K562 (cell line): ENCODE measurements at regions not wholly inside any gene's neighbourhood (a gene's known extent, or its start where the extent isn't known, plus 50 kb on each side); places are given as distances from the start of the nearest gene placed in this dataset.

ENCODE experiments used
- ATAC-seq: fragments of 200-7000 bp; cut with Tn5 transposase; 3 replicates; pipeline ENCODE4 v1.9.1; 2020; ENCODE audit warnings: moderate library complexity
- BruUV-seq: library from RNA; stranded (reverse); fragments of 400-500 nt; replicated peaks from 2 replicates; lab custom pipeline; 2021; lab: Mats Ljungman, UMichigan
- CTCF ChIA-PET: fragments of 300-600 bp; formaldehyde crosslinking; extraction: SDS; loops from one replicate; lab custom pipeline; 2021; ENCODE audit warnings: low intra/inter-chr PET ratio; lab: Yijun Ruan, JAX
- POLR2A ChIA-PET: fragments of 300-600, 350-650 bp; sonication (Branson Sonifier 250); formaldehyde crosslinking; extraction: SDS; loops from one replicate; lab custom pipeline; 2021; ENCODE audit warnings: antibody characterized with exemption, inconsistent platforms; lab: Yijun Ruan, JAX
- DNase-seq, 4 experiments: peaks; one replicate each; pipeline versions ENCODE4 v3.0.0 to v3.0.0-alpha.2; 2011 to 2018; ENCODE audit warnings: low spot score in 3 of 4, mixed read lengths in 3 of 4; ENCODE audit errors: extremely low read depth in 1 of 4
- FAIRE-seq: peaks from 2 replicates; lab custom pipeline; 2011; peaks lifted over from hg19 to GRCh38; lab: Jason Lieb, UNC
- H2AFZ ChIP-seq: 2 replicates; pipeline ENCODE4 v1.6.0; 2011; ENCODE audit warnings: low read depth, low read length, control low read depth, inconsistent platforms
- H3K27ac ChIP-seq: fragments of 200-600 bp; 3 replicates; pipeline ENCODE4 v1.8.0; 2011; ENCODE audit warnings: low read depth, mild to moderate bottlenecking, control low read depth, inconsistent platforms, low read length, moderate library complexity, mixed read lengths; ENCODE audit errors: extremely low read depth
- H3K27me3 ChIP-seq, 2 experiments: fragments of 300-600 bp in 1 of 2; 2 replicates in 1 of 2; 3 replicates in 1 of 2; pipeline versions ENCODE4 v1.6.0 to v1.8.0; 2011; ENCODE audit warnings: inconsistent platforms in 2 of 2, low read length in 2 of 2, mild to moderate bottlenecking in 1 of 2, mixed read lengths in 1 of 2, moderate library complexity in 1 of 2; ENCODE audit not compliant: control insufficient read depth in 2 of 2, insufficient read depth in 2 of 2
- H3K36me3 ChIP-seq: fragments of 300-600 bp; 3 replicates; pipeline ENCODE4 v1.8.0; 2011; ENCODE audit warnings: mild to moderate bottlenecking, low read length, inconsistent platforms; ENCODE audit not compliant: control insufficient read depth, insufficient read depth
- H3K4me1 ChIP-seq, 2 experiments: fragments of 200-600 bp in 1 of 2; replicated peaks in 1 of 2; 2 replicates in 1 of 2; 3 replicates in 1 of 2; pipeline versions ENCODE4 v1.5.1 to v1.8.0; 2011; ENCODE audit warnings: inconsistent platforms in 2 of 2, low read length in 2 of 2, mild to moderate bottlenecking in 1 of 2, mixed read lengths in 1 of 2, moderate library complexity in 1 of 2; ENCODE audit not compliant: control insufficient read depth in 2 of 2, insufficient read depth in 2 of 2
- H3K4me2 ChIP-seq: 2 replicates; pipeline ENCODE4 v1.6.1; 2011; ENCODE audit warnings: low read length, control low read depth, inconsistent platforms, mixed read lengths; ENCODE audit not compliant: insufficient read depth
- H3K4me3 ChIP-seq: fragments of 200-600 bp; sonication (generic), shearing (Covaris generic); 2 replicates; pipeline ENCODE4 v1.5.1; 2016; ENCODE audit warnings: control low read depth, inconsistent platforms
- H3K79me2 ChIP-seq: fragments of 200-600 bp; 3 replicates; pipeline ENCODE4 v1.8.0; 2011; ENCODE audit warnings: low read length, inconsistent platforms; ENCODE audit not compliant: control insufficient read depth, insufficient read depth
- H3K9ac ChIP-seq, 2 experiments: 2 replicates each; pipeline versions ENCODE4 v1.6.0 to v1.6.1; 2011; ENCODE audit warnings: low read depth in 2 of 2, low read length in 2 of 2, control low read depth in 1 of 2, inconsistent platforms in 1 of 2, mild to moderate bottlenecking in 1 of 2, mixed read lengths in 1 of 2; ENCODE audit not compliant: insufficient read depth in 1 of 2
- H3K9me1 ChIP-seq: one replicate; pipeline ENCODE4 v1.6.0; 2011; ENCODE audit warnings: inconsistent platforms, mild to moderate bottlenecking, low read length, moderate library complexity; ENCODE audit not compliant: control insufficient read depth, insufficient read depth
- H3K9me3 ChIP-seq: replicated peaks from 2 replicates; pipeline ENCODE4 v1.5.1; 2011; ENCODE audit warnings: low read depth, low read length, inconsistent platforms; ENCODE audit not compliant: control insufficient read depth, insufficient read depth
- H4K20me1 ChIP-seq: replicated peaks from 2 replicates; pipeline ENCODE4 v1.6.1; 2011; ENCODE audit warnings: low read length, inconsistent platforms, mixed read lengths; ENCODE audit not compliant: control insufficient read depth, insufficient read depth
- BCL6 ChIP-seq: fragments of 250-450 bp; sonication (Bioruptor Pico); IDR thresholded peaks from 2 replicates; pipeline ENCODE4 v1.4.0; 2020
- CTCFL ChIP-seq: IDR thresholded peaks from 2 replicates; pipeline ENCODE4 v1.6.1; 2011; ENCODE audit warnings: borderline replicate concordance, low read depth, mild to moderate bottlenecking, moderate library complexity, low read length; ENCODE audit not compliant: insufficient read depth, poor library complexity, severe bottlenecking
- FOXP4 ChIP-seq: sonication (generic); formaldehyde crosslinking; IDR thresholded peaks from 2 replicates; pipeline ENCODE4 v1.8.0; 2022; ENCODE audit warnings: mild to moderate bottlenecking, missing genetic modification reagents, borderline replicate concordance
- GTF3C2 ChIP-seq: IDR thresholded peaks from 3 replicates; pipeline ENCODE4 v1.6.1; 2011; ENCODE audit warnings: borderline replicate concordance, mild to moderate bottlenecking, moderate library complexity; ENCODE audit not compliant: insufficient read length; ENCODE audit errors: extremely low read depth
- KHSRP ChIP-seq: fragments of 450-650 bp; IDR thresholded peaks from 2 replicates; pipeline ENCODE4 v1.6.1; 2017
- KLF1 ChIP-seq: fragments of 450-650 bp; IDR thresholded peaks from 2 replicates; pipeline ENCODE4 v1.6.1; 2016; ENCODE audit warnings: missing genetic modification characterization, missing compliant biosample characterization
- KLF10 ChIP-seq: fragments of 250-450 bp; sonication (Bioruptor Pico); IDR thresholded peaks from 2 replicates; pipeline ENCODE4 v1.6.1; 2021; ENCODE audit warnings: matching md5 sums
- LCOR ChIP-seq: sonication (generic); formaldehyde crosslinking; IDR thresholded peaks from 2 replicates; pipeline ENCODE4 v1.8.0; 2022; ENCODE audit warnings: mild to moderate bottlenecking, missing genetic modification reagents
- POLR3G ChIP-seq: IDR thresholded peaks from 2 replicates; pipeline ENCODE4 v1.6.1; 2011; ENCODE audit not compliant: insufficient read length, insufficient replicate concordance; ENCODE audit errors: extremely low read depth
- PURB ChIP-seq: sonication (generic); formaldehyde crosslinking; IDR thresholded peaks from 2 replicates; pipeline ENCODE4 v1.9.0; 2021; ENCODE audit warnings: low read depth, mild to moderate bottlenecking, missing genetic modification reagents
- ZNF124 ChIP-seq: sonication (generic); formaldehyde crosslinking; IDR thresholded peaks from 2 replicates; pipeline ENCODE4 v1.8.1; 2022; ENCODE audit warnings: missing genetic modification reagents
- ZNF3 ChIP-seq: fragments of 250-450 bp; sonication (Bioruptor Pico); IDR thresholded peaks from 2 replicates; pipeline ENCODE4 v1.5.0; 2021; ENCODE audit warnings: mild to moderate bottlenecking, moderate library complexity
- ZNF507 ChIP-seq: conservative IDR thresholded peaks from 2 replicates; pipeline ENCODE4 v1.6.1; 2017; ENCODE audit warnings: missing genetic modification characterization, missing compliant biosample characterization
- ZNF644 ChIP-seq: fragments of 200-800 bp; sonication (Bioruptor generic); IDR thresholded peaks from 2 replicates; pipeline ENCODE4 v1.6.1; 2016; ENCODE audit warnings: low read depth, missing genetic modification characterization, missing compliant biosample characterization
- ZNF699 ChIP-seq: fragments of 250-450 bp; sonication (Bioruptor Pico); IDR thresholded peaks from 2 replicates; pipeline ENCODE4 v1.8.0; 2021; ENCODE audit warnings: mild to moderate bottlenecking, moderate library complexity; ENCODE audit not compliant: insufficient replicate concordance
- WGBS: fragments of 100-300 bp; shearing (Covaris generic); methylation state at CpG from one replicate; pipeline ENCODE4 v1.1.6; 2016; ENCODE audit warnings: low coverage, mixed read lengths; ENCODE audit not compliant: insufficient coverage; ENCODE audit errors: missing lambda C conversion rate; 5-methylcytosine and 5-hydroxymethylcytosine counted together
- in situ Hi-C: fragments of 300-500 bp; cut with MboI; formaldehyde crosslinking; loops from 4 replicates; pipeline ENCODE4 v1.15.0; 2018; ENCODE audit warnings: inconsistent platforms, mixed read lengths
- intact Hi-C: fragments of 100-400 bp; cut with micrococcal nuclease; formaldehyde crosslinking; loops from 2 replicates; pipeline ENCODE4 v1.14.2; 2022

- TF ChIP-seq PURB (CRISPR knock-in tag) (no peak), ZNF3 (no peak)
Measured at GRCh38 chr2:137857881-137858280, 106.4 kb upstream of the HNMT start (continued).

GRCh38 chr2:137862651-137863050 lies 101.6 kb upstream of the HNMT start:
- in situ Hi-C loops = no loop called here
- POLR2A ChIA-PET = no interaction called here

More at GRCh38 chr2:137862651-137863050, 101.6 kb upstream of the HNMT start:
- WGBS = 0% methylated on average over 2 of the region's 2 CpGs
- no peak overlapping the region for H2AFZ ChIP-seq
- no peak overlapping the region for H3K4me3 ChIP-seq
- no peak for FAIRE-seq
- H3K4me2 ChIP-seq = no peak overlapping the region
- H3K36me3 ChIP-seq = no peaks in the 10 kb centered on the region
- CTCF ChIA-PET = no interaction called here
- DNase-seq = no peak
- H3K27ac ChIP-seq = no peak overlapping the region
- intact Hi-C loops = no loop called here
- H3K9me1 ChIP-seq = no peaks in the 10 kb centered on the region
- no peak for ATAC-seq
- no peaks in the 10 kb centered on the region for H3K4me1 ChIP-seq
- no peaks in the 10 kb centered on the region for H3K9me3 ChIP-seq
- no peak for TF ChIP-seq ZNF644 (tag)
- no peak for TF ChIP-seq KLF1 (tag)
- TF ChIP-seq ZNF124 (CRISPR knock-in tag) = no peak
- TF ChIP-seq BCL6 (CRISPR knock-in tag) = no peak
- TF ChIP-seq FOXP4 (CRISPR knock-in tag) = no peak
- no peak for TF ChIP-seq KLF10 (CRISPR knock-in tag)
- TF ChIP-seq ZNF507 = no peak
- TF ChIP-seq GTF3C2 = no peak
- TF ChIP-seq LCOR (CRISPR knock-in tag) = no peak
- TF ChIP-seq POLR3G = no peak
- no peak for TF ChIP-seq KHSRP
- TF ChIP-seq ZNF699 (CRISPR knock-in tag) = no peak
- TF ChIP-seq CTCFL = no peak
- TF ChIP-seq, all 486 proteins: peak for 0
- Histone ChIP-seq H4K20me1 (no peaks in the 10 kb centered on the region), H3K27me3 (no peaks in the 10 kb centered on the region), H3K79me2 (no peaks in the 10 kb centered on the region), H3K9ac (no peak overlapping the region)
- BruUV-seq = no TSS peak
